DOHH2 (cell line): ENCODE measurements at regions not wholly inside any gene's neighbourhood (a gene's known extent, or its start where the extent isn't known, plus 50 kb on each side); places are given as distances from the start of the nearest gene placed in this dataset.

Experiments used
- H3F3A ChIP-seq: fragments of 200-600 bp; sonication (generic), shearing (Covaris generic); 2 replicates; pipeline ENCODE4 v1.6.0; 2016; ENCODE audit warnings: antibody characterized with exemption, mild to moderate bottlenecking; ENCODE audit not compliant: control insufficient read depth, insufficient read depth
- H3K27ac ChIP-seq: fragments of 200-600 bp; sonication (generic); 2 replicates; pipeline ENCODE4 v1.5.1; 2014; ENCODE audit warnings: low read depth, mild to moderate bottlenecking, low read length, moderate library complexity
- H3K27me3 ChIP-seq: fragments of 200-600 bp; sonication (generic); 2 replicates; pipeline ENCODE4 v1.6.1; 2014; ENCODE audit warnings: mild to moderate bottlenecking, low read length, mixed read lengths; ENCODE audit not compliant: control insufficient read depth
- H3K36me3 ChIP-seq: fragments of 200-600 bp; sonication (generic); 2 replicates; pipeline ENCODE4 v1.6.1; 2014; ENCODE audit warnings: mild to moderate bottlenecking, low read length, moderate library complexity, mixed read lengths; ENCODE audit not compliant: control insufficient read depth
- H3K4me1 ChIP-seq: fragments of 200-600 bp; sonication (generic); 2 replicates; pipeline ENCODE4 v1.6.1; 2014; ENCODE audit warnings: mild to moderate bottlenecking, low read length, mixed read lengths; ENCODE audit not compliant: control insufficient read depth
- H3K4me2 ChIP-seq: fragments of 200-600 bp; sonication (generic); 2 replicates; pipeline ENCODE4 v1.6.0; 2014; ENCODE audit warnings: mild to moderate bottlenecking, low read length, moderate library complexity
- H3K4me3 ChIP-seq: fragments of 200-600 bp; sonication (generic); 2 replicates; pipeline ENCODE4 v1.5.1; 2014; ENCODE audit warnings: mild to moderate bottlenecking, low read length, mixed read lengths
- H3K79me2 ChIP-seq: fragments of 200-600 bp; sonication (generic); 2 replicates; pipeline ENCODE4 v1.6.1; 2014; ENCODE audit warnings: mild to moderate bottlenecking, low read length, mixed read lengths; ENCODE audit not compliant: control insufficient read depth
- H3K9me2 ChIP-seq: fragments of 200-600 bp; sonication (generic); replicated peaks from 2 replicates; pipeline ENCODE4 v1.6.1; 2014; ENCODE audit warnings: mild to moderate bottlenecking, low read length, mixed read lengths; ENCODE audit not compliant: control insufficient read depth
- H3K9me3 ChIP-seq: fragments of 200-600 bp; sonication (generic); 2 replicates; pipeline ENCODE4 v1.6.1; 2014; ENCODE audit warnings: antibody characterized with exemption, low read length, mixed read lengths; ENCODE audit not compliant: control insufficient read depth, insufficient read depth
- H4K20me1 ChIP-seq: fragments of 200-600 bp; sonication (generic); 2 replicates; pipeline ENCODE4 v1.6.0; 2014; ENCODE audit warnings: low read depth, mild to moderate bottlenecking, antibody characterized with exemption, low read length, moderate library complexity; ENCODE audit not compliant: control insufficient read depth, insufficient read depth
- CTCF ChIP-seq: fragments of 200-600 bp; sonication (generic); IDR thresholded peaks from one replicate; pipeline ENCODE4 v1.5.1; 2014; ENCODE audit warnings: antibody characterized with exemption, mild to moderate bottlenecking, low read depth, low read length; ENCODE audit not compliant: poor library complexity, severe bottlenecking
- EZH2phosphoT487 ChIP-seq: fragments of 200-600 bp; sonication (generic); IDR thresholded peaks from 2 replicates; pipeline ENCODE4 v1.6.1; 2017; ENCODE audit warnings: borderline replicate concordance, mild to moderate bottlenecking, antibody characterized with exemption, low read length, moderate library complexity, mixed read lengths

GRCh38 chr16:79310710-79311109 lies 289.8 kb downstream of the MAF start:
- TF ChIP-seq CTCF: no peak
- TF ChIP-seq EZH2phosphoT487: no peak
- H3K27ac ChIP-seq: no peak overlapping the region
- H3K9me2 ChIP-seq: no peaks in the 10 kb centered on the region
- H3K27me3 ChIP-seq: peaks cover 6% of the 10 kb centered on the region
- H3K9me3 ChIP-seq: no peaks in the 10 kb centered on the region
- no peak overlapping the region for H3K4me3 ChIP-seq
- H4K20me1 ChIP-seq: no peaks in the 10 kb centered on the region
- H3K36me3 ChIP-seq: no peaks in the 10 kb centered on the region
- peaks cover 2% of the 10 kb centered on the region for H3K4me1 ChIP-seq
- H3K4me2 ChIP-seq: no peak overlapping the region
- H3K79me2 ChIP-seq: no peaks in the 10 kb centered on the region
- no peaks in the 10 kb centered on the region for H3F3A ChIP-seq

- TF ChIP-seq CTCF: no peak
- no peak for TF ChIP-seq EZH2phosphoT487
These were observed 290.9 kb downstream of the MAF start for GRCh38 chr16:79309606-79310005.

GRCh38 chr16:79307214-79307613 lies 293.3 kb downstream of the MAF start:
- no peak overlapping the region for H3K27ac ChIP-seq
- H3K4me1 ChIP-seq: no peaks in the 10 kb centered on the region
- no peak overlapping the region for H3K4me2 ChIP-seq
- H3K36me3 ChIP-seq: no peaks in the 10 kb centered on the region
- no peaks in the 10 kb centered on the region for H3K79me2 ChIP-seq
- no peak overlapping the region for H3K4me3 ChIP-seq
- TF ChIP-seq EZH2phosphoT487 (no peak), CTCF (no peak)
- no peaks in the 10 kb centered on the region for H3K9me2 ChIP-seq
- no peaks in the 10 kb centered on the region for H3K9me3 ChIP-seq
- no peaks in the 10 kb centered on the region for H4K20me1 ChIP-seq
- H3K27me3 ChIP-seq: peaks cover 11% of the 10 kb centered on the region; the same call in 1 of the 2 replicates
- no peaks in the 10 kb centered on the region for H3F3A ChIP-seq

More at GRCh38 chr16:79309606-79310005, 290.9 kb downstream of the MAF start:
- Histone ChIP-seq H3K79me2 (no peaks in the 10 kb centered on the region), H3K4me2 (no peak overlapping the region), H3K36me3 (no peaks in the 10 kb centered on the region), H3F3A (no peaks in the 10 kb centered on the region), H3K4me3 (no peak overlapping the region), H4K20me1 (no peaks in the 10 kb centered on the region), H3K27ac (no peak overlapping the region), H3K4me1 (no peaks in the 10 kb centered on the region), H3K27me3 (0 out of 2 replicates have a peak, but pooled peaks cover 2% of the 10 kb centered on the region), H3K9me2 (no peaks in the 10 kb centered on the region), H3K9me3 (no peaks in the 10 kb centered on the region)
